ENCODE measurements at regions not wholly inside any gene's neighbourhood (a gene's known extent, or its start where the extent isn't known, plus 50 kb on each side); places are given as distances from the start of the nearest gene placed in this dataset.

DNA sequence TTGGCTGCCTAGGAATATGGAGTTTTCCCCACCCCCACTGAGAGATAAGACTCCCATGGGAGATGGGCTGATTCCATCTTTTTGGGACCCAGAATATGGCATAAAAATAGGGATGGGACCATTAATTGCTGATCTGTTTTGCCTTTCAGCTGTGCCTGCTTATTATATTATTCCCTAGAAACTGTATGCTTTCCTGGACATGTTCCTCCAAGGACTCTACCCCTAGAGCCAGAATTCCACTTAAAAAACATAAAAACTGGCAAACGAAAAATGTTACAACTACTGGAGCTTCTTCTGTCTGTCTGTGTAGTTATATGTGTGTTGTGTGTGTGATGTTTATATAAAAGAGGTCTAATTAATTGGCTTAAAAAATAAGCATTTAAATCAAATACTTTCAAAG, 159.9 kb upstream of the PRR20A start:
- TF ChIP-seq GFI1B (tag by site-specific recombination; IDR thresholded peaks at IDR 0.05): no peak
- TF ChIP-seq KLF1 (tag by site-specific recombination; IDR thresholded peaks at IDR 0.05): no peak
- TF ChIP-seq ZNF366 (tag by site-specific recombination; conservative IDR thresholded peaks at IDR 0.05): no peak
- no peak for TF ChIP-seq ZNF324 (tag by site-specific recombination; IDR thresholded peaks at IDR 0.05)
- TF ChIP-seq CTCF (tag by site-specific recombination; IDR thresholded peaks at IDR 0.05): no peak
- TF ChIP-seq ZNF121 (tag by site-specific recombination; IDR thresholded peaks at IDR 0.05): no peak
- no peak for TF ChIP-seq ZNF548 (tag by site-specific recombination; IDR thresholded peaks at IDR 0.05)
- TF ChIP-seq ZNF580 (tag by site-specific recombination; IDR thresholded peaks at IDR 0.05): no peak
- no peak for TF ChIP-seq YY1 (tag by site-specific recombination; IDR thresholded peaks at IDR 0.05)
- no peak for TF ChIP-seq ZNF560 (tag by site-specific recombination; IDR thresholded peaks at IDR 0.05; ENCODE audit: borderline replicate concordance)
- TF ChIP-seq ZNF248 (tag by site-specific recombination; IDR thresholded peaks at IDR 0.05): no peak
- TF ChIP-seq KLF16 (tag by site-specific recombination; IDR thresholded peaks at IDR 0.05): no peak
- no peak for TF ChIP-seq ZNF18 (tag by site-specific recombination; IDR thresholded peaks at IDR 0.05)
